ENCODE measurements at regions not wholly inside any gene's neighbourhood (a gene's known extent, or its start where the extent isn't known, plus 50 kb on each side); places are given as distances from the start of the nearest gene placed in this dataset.
A peak's percentile ranks its signal among the peaks of the same experiment; 100 is the strongest.
"Not testable (repeated sequence)": the region's sequence is repeated elsewhere in the genome, so short reads cannot be mapped to it uniquely, and the experiment has no call there.

DNA sequence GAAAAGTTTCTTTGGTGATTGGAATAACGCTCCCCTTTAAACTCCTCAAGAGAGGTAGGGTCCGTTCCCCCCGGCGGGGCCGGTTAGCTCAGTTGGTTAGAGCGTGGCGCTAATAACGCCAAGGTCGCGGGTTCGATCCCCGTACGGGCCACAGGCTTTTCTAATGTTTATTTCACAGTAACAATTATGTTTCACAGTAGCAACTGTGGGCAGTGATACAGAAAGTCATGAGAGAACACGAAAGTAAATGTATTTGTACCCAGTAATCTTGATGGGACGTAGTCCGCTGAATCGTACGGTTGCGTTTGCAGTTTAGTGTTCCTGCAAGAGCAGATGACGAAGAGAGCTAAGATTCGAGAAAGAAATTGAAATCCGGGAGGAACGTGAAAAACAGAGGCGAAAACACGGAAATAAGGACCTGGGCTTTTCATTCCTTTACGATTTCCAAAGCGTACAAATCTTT is 505.5 kb downstream of the PRIM2 start:
- DNase-seq (ENCODE audit: insufficient read length, low spot score, missing footprints) = no peak
- no peaks in the 10 kb centered on the region for H3K36me3 ChIP-seq (ENCODE audit: insufficient read depth, low read length)
- TF ChIP-seq, protein P1, sequence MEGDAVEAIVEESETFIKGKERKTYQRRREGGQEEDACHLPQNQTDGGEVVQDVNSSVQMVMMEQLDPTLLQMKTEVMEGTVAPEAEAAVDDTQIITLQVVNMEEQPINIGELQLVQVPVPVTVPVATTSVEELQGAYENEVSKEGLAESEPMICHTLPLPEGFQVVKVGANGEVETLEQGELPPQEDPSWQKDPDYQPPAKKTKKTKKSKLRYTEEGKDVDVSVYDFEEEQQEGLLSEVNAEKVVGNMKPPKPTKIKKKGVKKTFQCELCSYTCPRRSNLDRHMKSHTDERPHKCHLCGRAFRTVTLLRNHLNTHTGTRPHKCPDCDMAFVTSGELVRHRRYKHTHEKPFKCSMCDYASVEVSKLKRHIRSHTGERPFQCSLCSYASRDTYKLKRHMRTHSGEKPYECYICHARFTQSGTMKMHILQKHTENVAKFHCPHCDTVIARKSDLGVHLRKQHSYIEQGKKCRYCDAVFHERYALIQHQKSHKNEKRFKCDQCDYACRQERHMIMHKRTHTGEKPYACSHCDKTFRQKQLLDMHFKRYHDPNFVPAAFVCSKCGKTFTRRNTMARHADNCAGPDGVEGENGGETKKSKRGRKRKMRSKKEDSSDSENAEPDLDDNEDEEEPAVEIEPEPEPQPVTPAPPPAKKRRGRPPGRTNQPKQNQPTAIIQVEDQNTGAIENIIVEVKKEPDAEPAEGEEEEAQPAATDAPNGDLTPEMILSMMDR (IDR thresholded peaks at IDR 0.05; ENCODE audit: extremely low read depth, low read depth, low read length) = no peak
- H4K20me1 ChIP-seq (ENCODE audit: insufficient read depth, low read length) = no peaks in the 10 kb centered on the region
- no peaks in the 10 kb centered on the region for H3K9me3 ChIP-seq (ENCODE audit: low read depth, low read length)
- no peaks in the 10 kb centered on the region for H3K4me1 ChIP-seq (ENCODE audit: insufficient read depth, low read length)
- peaks cover 8% of the 10 kb centered on the region for H3K27me3 ChIP-seq (ENCODE audit: insufficient read depth, low read length)
- H2AFZ ChIP-seq (ENCODE audit: low read length) = no peak overlapping the region
- peak overlapping the region; percentile 36 for H3K4me2 ChIP-seq (ENCODE audit: insufficient read depth, low read length)
- H3K27ac ChIP-seq (ENCODE audit: low read depth, low read length) = no peak overlapping the region
- no peaks in the 10 kb centered on the region for H3K79me2 ChIP-seq (ENCODE audit: insufficient read depth, low read length)
- no peak overlapping the region for H3K4me3 ChIP-seq (ENCODE audit: insufficient read depth, low read length)

DNA sequence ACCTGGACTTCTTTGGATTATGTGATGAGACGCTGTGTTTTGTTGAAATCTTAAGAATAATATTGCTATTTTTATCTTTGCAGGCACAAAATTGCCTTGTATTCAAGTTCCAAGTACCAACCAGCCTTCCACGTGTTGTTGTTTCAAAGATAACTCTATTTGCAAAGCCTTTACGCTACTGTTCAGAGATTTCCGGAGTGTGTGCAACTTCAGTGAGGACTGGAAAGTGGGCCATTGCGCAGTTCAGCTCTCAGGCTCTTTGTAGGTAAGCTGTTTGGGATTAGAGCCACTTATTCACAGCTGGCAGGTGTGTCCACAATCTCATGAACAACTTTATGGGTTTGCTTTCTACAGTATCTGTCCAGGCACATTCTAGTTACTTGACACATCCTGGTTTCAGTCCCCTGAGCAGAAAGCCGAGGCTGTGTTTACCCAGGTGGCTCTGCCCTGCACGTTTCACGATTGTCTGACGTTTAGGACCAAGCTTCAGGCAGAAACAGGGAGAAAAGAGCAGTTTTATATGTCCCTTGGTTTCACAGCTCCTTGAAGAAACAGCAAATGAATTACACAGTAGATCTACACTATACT is 520.3 kb downstream of the PRIM2 start:
- H3K27me3 ChIP-seq (ENCODE audit: insufficient read depth, low read length); H3K4me3 ChIP-seq (ENCODE audit: insufficient read depth, low read length); H3K36me3 ChIP-seq (ENCODE audit: insufficient read depth, low read length); H3K4me1 ChIP-seq (ENCODE audit: insufficient read depth, low read length); H3K9me3 ChIP-seq (ENCODE audit: low read depth, low read length); H2AFZ ChIP-seq (ENCODE audit: low read length); H3K79me2 ChIP-seq (ENCODE audit: insufficient read depth, low read length); H3K4me2 ChIP-seq (ENCODE audit: insufficient read depth, low read length); H4K20me1 ChIP-seq (ENCODE audit: insufficient read depth, low read length); DNase-seq (ENCODE audit: insufficient read length, low spot score, missing footprints); H3K27ac ChIP-seq (ENCODE audit: low read depth, low read length): not testable (repeated sequence)

DNA sequence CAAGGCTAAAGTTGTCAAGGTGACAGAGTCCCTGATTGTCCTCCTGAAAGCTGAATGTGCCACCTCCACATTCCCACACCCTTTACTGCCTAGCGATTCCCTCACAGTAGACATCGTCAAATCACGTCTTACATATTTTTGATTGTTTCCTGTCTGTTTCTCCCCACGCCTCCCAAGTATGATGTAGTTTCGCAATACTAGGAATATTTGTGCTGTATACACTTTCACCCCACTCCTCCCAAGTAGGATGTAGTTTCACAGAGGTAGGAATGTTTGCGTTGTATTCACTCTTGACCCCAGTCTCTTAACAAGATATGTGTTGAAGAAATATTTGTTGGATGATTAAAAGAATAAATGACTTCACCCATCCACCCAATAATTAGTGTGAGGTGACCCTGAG is 524.1 kb downstream of the PRIM2 start:
- not testable (repeated sequence) for H2AFZ ChIP-seq (ENCODE audit: low read length); H3K4me2 ChIP-seq (ENCODE audit: insufficient read depth, low read length); DNase-seq (ENCODE audit: insufficient read length, low spot score, missing footprints); H3K9me3 ChIP-seq (ENCODE audit: low read depth, low read length); H3K4me1 ChIP-seq (ENCODE audit: insufficient read depth, low read length); H4K20me1 ChIP-seq (ENCODE audit: insufficient read depth, low read length); H3K27ac ChIP-seq (ENCODE audit: low read depth, low read length); H3K79me2 ChIP-seq (ENCODE audit: insufficient read depth, low read length); H3K27me3 ChIP-seq (ENCODE audit: insufficient read depth, low read length); H3K36me3 ChIP-seq (ENCODE audit: insufficient read depth, low read length); H3K4me3 ChIP-seq (ENCODE audit: insufficient read depth, low read length)

DNA sequence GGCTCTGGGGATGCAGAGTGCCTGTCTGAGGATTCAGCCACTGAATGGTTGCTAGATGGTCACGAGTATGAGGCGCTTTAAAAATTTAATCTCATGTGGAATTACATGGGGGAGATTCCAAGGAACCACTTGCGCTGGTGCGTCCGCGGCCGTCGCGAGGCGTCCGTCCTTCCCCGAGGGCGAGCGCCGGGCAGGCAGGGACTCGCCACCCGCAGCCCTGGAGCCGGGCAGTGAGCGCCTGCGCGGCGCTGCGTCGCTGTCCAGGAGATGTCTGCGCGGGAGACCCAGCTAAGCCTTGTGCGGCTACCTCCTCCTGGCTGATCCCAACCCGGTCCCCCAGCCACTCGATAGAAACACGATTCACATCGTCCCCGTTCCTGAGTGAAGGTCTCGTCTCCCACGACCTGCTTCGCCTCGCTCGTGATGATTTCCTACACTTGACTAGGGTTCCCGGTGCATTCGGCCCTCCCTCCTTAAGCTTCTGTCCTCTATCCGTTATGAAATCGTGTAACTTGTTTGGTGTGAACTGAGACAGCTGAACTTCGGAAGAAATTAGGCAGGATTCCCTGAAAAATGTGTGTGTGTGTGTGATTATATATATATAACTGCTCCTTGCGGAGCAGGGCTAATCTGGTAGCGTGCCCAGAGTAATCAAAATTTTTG is 536.4 kb downstream of the PRIM2 start:
- not testable (repeated sequence) for H4K20me1 ChIP-seq (ENCODE audit: insufficient read depth, low read length); H3K27me3 ChIP-seq (ENCODE audit: insufficient read depth, low read length); H3K79me2 ChIP-seq (ENCODE audit: insufficient read depth, low read length); H3K4me1 ChIP-seq (ENCODE audit: insufficient read depth, low read length); H2AFZ ChIP-seq (ENCODE audit: low read length); H3K4me3 ChIP-seq (ENCODE audit: insufficient read depth, low read length); H3K36me3 ChIP-seq (ENCODE audit: insufficient read depth, low read length); H3K9me3 ChIP-seq (ENCODE audit: low read depth, low read length); H3K27ac ChIP-seq (ENCODE audit: low read depth, low read length)
- DNase-seq (ENCODE audit: insufficient read length, low spot score, missing footprints) = peak; percentile 13
- peak overlapping the region; percentile 32 for H3K4me2 ChIP-seq (ENCODE audit: insufficient read depth, low read length)

DNA sequence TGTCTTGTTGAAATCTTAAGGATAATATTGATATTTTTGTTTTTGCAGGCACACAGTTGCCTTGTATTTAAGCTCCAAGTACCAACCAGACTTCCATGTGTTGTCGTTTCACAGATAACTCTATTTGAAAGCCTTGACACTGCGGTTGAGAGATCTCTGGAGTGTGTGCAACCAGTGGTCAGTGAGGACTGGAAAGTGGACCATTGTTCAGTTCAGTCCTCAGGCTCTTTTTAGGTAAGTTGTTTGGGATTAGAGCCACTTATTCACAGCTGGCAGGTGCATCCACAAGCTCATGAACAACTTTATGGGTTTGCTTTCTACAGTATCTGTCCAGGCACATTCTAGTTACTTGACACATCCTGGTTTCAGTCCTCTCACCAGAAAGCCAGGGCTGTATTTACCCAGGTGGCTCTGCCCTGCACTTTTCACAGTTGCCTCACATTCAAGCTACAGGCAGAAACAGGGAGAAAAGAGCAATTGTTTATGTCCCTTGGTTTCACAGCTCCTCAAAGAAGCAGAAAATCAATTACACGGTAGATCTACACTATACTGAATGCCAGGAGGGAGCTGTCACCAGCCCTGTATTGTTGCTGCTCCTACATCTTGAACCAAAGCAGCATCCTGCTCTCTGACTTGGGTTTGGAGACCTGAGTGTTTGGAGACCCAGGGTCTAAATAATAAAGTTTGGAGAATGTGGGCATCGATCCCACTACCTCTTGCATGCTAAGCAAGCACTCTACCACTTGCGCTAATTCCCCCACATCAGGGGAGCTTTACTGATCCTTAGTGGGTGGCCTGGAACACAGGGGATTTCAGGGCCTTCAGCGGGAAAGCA is 543.3 kb downstream of the PRIM2 start:
- not testable (repeated sequence) for DNase-seq (ENCODE audit: insufficient read length, low spot score, missing footprints); H3K27me3 ChIP-seq (ENCODE audit: insufficient read depth, low read length); H2AFZ ChIP-seq (ENCODE audit: low read length); H3K4me2 ChIP-seq (ENCODE audit: insufficient read depth, low read length); H3K79me2 ChIP-seq (ENCODE audit: insufficient read depth, low read length); H3K9me3 ChIP-seq (ENCODE audit: low read depth, low read length); H4K20me1 ChIP-seq (ENCODE audit: insufficient read depth, low read length); H3K36me3 ChIP-seq (ENCODE audit: insufficient read depth, low read length); H3K4me3 ChIP-seq (ENCODE audit: insufficient read depth, low read length); H3K4me1 ChIP-seq (ENCODE audit: insufficient read depth, low read length); H3K27ac ChIP-seq (ENCODE audit: low read depth, low read length)

DNA sequence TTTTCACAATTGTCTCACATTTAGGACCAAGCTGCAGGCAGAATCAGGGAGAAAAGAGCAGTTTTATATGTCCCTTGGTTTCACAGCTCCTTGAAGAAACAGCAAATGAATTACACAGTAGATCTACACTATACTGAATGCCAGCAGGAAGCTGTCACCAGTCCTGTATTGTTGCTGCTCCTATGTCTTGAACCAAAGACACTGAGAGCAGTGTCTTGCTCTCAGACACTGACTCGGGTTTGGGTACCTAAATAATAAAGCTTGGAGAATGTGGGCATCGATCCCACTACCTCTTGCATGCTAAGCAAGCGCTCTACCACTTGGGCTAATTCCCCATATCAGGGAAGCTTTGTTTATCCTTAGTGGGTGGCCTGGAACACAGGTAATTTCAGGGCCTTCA is 552.7 kb downstream of the PRIM2 start:
- H2AFZ ChIP-seq (ENCODE audit: low read length); H3K9me3 ChIP-seq (ENCODE audit: low read depth, low read length); DNase-seq (ENCODE audit: insufficient read length, low spot score, missing footprints); H3K36me3 ChIP-seq (ENCODE audit: insufficient read depth, low read length); H3K4me1 ChIP-seq (ENCODE audit: insufficient read depth, low read length); H3K79me2 ChIP-seq (ENCODE audit: insufficient read depth, low read length); H3K4me3 ChIP-seq (ENCODE audit: insufficient read depth, low read length); H3K4me2 ChIP-seq (ENCODE audit: insufficient read depth, low read length); H3K27ac ChIP-seq (ENCODE audit: low read depth, low read length); H4K20me1 ChIP-seq (ENCODE audit: insufficient read depth, low read length); H3K27me3 ChIP-seq (ENCODE audit: insufficient read depth, low read length): not testable (repeated sequence)

DNA sequence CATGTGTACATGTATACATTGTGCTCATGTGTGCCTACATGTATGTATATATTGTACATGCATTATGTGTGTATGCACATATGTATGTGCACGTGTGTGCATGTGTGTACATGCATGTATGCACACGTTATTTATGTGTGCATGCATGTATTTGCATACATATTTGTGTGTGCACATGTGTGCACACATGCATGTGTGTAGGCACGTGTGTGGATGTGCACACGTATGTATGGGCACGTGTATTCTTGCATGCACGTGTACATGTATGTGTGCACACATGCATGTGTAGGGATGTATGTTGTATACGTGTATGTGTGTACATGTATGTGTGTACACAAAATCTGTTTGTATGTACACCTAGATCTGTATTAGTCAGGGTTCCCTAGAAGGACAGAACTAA is 556.0 kb downstream of the PRIM2 start:
- not testable (repeated sequence) for H3K79me2 ChIP-seq (ENCODE audit: insufficient read depth, low read length); H3K4me1 ChIP-seq (ENCODE audit: insufficient read depth, low read length); H3K4me3 ChIP-seq (ENCODE audit: insufficient read depth, low read length); H3K9me3 ChIP-seq (ENCODE audit: low read depth, low read length); H3K4me2 ChIP-seq (ENCODE audit: insufficient read depth, low read length); H3K36me3 ChIP-seq (ENCODE audit: insufficient read depth, low read length); H2AFZ ChIP-seq (ENCODE audit: low read length); H4K20me1 ChIP-seq (ENCODE audit: insufficient read depth, low read length); DNase-seq (ENCODE audit: insufficient read length, low spot score, missing footprints); H3K27ac ChIP-seq (ENCODE audit: low read depth, low read length); H3K27me3 ChIP-seq (ENCODE audit: insufficient read depth, low read length)

DNA sequence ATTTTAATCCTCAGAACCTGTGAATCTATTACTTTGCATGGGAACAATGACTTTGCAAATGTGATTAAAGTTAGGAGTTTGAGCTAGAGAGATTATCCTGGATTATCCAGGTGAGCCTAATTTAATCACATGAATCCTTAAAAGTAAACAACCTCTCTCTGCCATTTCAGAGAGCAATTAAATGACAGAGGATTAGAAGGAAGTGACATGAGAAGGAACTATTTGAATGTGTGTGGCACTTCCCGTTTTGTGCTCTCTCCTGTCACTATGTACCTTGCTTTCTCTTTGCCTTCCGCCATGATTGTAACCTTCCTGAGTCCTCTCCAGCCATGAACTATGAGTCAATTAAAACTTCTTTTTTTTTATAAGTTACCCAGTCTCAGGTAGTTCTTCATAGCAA is 559.2 kb downstream of the PRIM2 start:
- H3K27ac ChIP-seq (ENCODE audit: low read depth, low read length); H3K79me2 ChIP-seq (ENCODE audit: insufficient read depth, low read length); H3K4me1 ChIP-seq (ENCODE audit: insufficient read depth, low read length); DNase-seq (ENCODE audit: insufficient read length, low spot score, missing footprints); H2AFZ ChIP-seq (ENCODE audit: low read length); H3K36me3 ChIP-seq (ENCODE audit: insufficient read depth, low read length); H3K4me2 ChIP-seq (ENCODE audit: insufficient read depth, low read length); H3K4me3 ChIP-seq (ENCODE audit: insufficient read depth, low read length); H3K27me3 ChIP-seq (ENCODE audit: insufficient read depth, low read length); H3K9me3 ChIP-seq (ENCODE audit: low read depth, low read length); H4K20me1 ChIP-seq (ENCODE audit: insufficient read depth, low read length): not testable (repeated sequence)

Measured in osteoblast (primary cell).